HG03280 (cell line): ENCODE measurements at regions not wholly inside any gene's neighbourhood (a gene's known extent, or its start where the extent isn't known, plus 50 kb on each side); places are given as distances from the start of the nearest gene placed in this dataset.

Source experiments
- ATAC-seq: cut with Tn5 transposase; IDR thresholded peaks from one replicate; pipeline ENCODE4 v1.9.1; 2021; ENCODE audit warnings: mild to moderate bottlenecking, moderate library complexity; ENCODE audit not compliant: unreplicated experiment

DNA sequence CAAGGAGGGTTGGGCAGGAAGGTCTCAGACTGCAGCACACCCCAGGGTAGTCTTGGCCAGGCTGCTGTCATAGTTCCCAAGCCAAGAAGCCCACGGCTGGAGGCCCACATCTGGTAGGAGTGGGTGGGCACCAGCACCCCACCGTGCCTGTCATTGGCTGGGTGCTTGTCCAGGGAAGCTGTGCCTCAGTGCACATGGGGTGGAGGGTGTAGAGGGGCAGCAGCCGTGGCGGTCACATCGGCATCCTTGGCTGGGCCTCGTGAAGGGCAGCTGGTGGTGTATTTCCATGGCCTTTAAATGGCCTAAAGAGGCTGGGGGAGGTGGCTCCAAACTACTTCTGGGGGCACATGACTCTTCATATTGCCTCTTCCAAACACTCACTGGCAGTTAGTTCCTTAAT lies 119.6 kb upstream of the USP24 start:
- no peak for ATAC-seq

DNA sequence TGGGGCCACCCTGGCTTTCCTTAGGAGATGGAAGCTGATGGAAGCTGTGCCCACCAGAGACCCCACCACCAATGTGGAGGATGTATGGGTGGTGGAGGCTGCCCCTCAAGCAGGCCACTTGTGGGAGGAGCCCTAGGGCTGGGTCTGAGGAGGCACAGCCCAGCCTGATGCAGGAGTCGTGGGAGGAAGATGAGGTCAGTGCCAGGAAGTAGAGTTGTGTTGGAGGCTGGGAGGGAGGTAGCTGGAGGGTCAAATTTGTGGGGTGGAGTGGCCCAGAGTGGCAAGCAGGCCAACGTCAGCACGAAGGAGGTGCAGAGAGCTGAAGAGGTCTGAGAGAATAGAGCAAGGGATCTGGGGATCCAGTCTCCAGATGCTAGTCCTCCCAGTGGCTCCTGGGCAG lies 119.0 kb upstream of the USP24 start:
- ATAC-seq = no peak

DNA sequence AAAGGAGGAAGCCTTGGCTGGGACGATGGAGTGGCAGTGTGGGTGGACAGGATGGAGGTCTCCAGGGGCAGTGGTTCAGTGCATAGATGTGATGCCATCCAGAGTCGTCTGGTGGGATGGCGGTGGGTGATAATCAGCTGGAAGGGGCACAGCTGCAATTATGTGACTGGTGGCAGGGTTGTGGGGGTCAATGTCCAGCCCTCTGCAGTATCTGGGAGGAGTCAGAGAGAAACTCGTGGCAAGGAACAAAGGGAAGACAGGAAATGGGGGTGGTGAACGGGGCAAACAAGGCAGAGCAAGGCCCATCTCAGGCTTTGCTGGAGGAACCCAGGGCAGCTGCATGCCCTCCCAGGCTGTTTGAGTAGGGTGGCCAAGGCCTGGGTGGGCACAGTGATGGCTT lies 118.3 kb upstream of the USP24 start:
- no peak for ATAC-seq

DNA sequence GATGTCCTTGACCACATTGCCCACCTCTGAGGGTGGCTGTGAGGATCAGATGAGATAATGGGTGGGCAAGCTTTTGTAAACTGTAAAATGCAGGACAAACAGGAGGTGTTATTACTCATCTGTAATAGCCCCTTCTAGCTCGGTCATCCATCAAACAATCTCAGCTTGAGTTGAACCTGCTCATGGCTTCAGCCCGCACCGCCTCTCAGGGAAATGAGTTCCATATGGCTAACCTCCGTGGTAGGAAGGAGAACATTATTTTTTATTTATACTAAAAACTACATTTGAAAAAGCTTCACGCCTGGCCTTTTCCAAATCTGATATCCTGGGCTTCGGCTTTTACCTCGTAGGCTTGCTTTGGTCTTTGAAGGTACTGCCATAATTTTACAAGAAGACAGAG lies 116.2 kb upstream of the USP24 start:
- ATAC-seq = no peak

DNA sequence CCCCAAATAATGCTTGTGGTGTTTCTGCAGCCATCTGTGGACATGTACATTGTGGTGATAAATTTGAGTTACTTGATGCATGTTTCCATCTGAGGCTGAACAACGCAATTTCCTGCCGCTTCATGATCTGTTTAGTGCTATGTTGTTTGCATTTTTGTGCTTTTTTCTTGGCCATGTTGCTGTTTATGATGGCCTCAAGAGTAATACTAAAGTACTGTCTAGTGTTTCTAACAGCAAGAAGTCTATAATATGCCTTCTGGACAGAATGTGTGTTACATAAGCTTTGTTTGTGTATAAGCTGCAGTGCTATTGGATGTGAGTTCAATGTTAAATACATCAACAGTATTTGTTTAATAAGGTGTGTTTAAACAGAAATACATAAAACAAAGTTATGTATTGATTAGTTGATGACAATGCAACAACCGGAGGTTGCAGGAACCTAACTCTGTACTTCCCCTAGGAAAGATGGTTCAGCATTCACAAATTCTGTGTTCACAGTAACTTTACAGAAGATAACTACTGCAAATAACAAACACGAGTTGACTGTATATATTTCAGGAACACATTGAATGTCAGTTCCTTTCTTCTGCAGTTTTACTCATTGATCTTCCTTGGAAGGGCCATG lies 114.8 kb upstream of the USP24 start:
- no peak for ATAC-seq

DNA sequence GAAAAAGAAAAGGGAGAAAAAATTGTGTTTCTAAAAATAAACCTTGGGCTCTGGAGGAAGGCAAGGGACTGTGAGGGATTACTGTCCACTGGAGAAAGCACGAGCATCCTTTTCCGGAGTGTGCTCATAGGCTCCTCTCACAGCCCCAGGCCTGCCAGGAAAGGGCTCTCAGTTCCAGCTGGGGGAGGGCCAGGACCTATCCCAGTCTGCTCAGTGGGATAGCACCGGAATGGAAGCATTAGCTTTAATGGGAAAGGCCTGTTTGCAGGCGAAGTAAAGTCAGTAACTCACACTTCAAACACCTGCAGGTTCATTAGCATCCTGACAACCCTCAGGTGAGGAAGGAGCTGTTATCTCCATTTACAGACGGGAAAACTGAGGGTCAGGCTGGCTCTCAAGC lies 113.9 kb upstream of the USP24 start:
- ATAC-seq = no peak

DNA sequence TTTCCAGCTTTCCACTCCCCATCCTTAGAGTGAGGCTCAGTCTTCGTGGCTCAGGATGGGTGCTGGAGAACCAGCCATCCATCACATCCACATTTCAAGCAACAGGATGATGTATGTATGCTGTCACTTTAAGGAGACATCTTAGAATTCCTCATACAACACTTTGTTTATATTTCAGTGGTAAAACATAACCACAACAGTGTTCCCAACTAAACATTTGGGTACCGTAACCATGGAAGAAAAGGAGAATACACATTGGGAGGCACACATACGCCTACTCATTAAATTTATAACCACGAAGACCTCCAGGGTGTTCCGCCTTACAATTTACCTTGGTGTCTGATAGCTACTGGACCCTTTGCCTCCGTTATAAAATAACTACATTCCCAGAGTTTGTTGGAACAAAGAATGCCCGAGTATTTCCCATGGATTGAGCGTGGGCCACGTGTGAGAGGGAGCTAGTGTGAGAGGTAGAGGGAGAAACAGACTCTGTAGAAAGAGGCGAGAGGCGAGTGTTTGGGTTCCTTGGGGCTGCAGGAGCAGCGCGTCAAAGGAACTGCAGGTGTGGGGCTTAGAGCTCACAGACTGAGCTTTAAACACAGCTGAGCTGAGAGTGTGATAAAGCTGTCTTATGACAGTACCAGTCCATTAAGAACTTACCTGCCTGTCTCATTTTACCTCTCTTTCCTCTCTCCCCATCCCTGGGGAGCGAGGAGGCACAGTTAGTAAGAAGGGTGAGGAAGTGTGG lies 111.5 kb upstream of the USP24 start:
- ATAC-seq = no peak

DNA sequence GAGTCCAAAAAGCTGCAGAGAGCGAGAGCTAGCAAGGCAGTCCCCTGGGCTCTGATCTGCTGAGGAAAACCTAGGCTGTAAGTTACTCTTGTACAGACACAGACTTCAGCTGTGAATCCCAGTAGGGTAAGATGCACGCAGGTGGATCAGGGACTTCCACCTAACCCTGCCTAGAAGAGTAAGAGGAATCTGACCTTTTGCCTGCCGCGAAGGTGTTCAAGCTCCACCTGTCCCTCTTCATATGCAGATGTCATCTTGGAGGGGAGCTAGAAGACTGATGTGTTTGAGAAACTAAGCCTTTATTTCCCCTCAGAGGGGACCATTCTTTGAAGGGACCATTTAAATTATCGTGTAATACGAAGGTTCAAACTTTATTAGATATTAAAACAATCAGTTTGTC lies 108.6 kb upstream of the USP24 start:
- ATAC-seq = no peak

DNA sequence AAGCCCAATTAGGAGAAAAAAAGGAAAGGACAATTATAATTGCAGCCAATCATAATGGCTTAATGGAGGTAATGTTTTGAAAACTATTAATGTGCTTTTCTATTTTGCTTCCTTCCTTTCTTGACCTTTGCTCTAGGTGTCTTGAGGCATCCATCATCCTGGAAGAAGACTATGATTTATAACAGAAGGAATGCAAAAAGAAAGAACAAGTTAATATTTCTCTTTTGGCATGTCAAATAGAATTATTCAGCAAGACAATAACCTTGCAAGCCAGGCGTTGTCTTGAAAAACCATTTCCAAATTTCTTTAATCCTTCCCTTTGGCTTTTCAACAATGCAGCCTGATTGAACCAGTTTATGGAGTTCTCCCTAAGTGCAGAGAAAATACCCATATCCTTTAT lies 107.7 kb upstream of the USP24 start:
- no peak for ATAC-seq

DNA sequence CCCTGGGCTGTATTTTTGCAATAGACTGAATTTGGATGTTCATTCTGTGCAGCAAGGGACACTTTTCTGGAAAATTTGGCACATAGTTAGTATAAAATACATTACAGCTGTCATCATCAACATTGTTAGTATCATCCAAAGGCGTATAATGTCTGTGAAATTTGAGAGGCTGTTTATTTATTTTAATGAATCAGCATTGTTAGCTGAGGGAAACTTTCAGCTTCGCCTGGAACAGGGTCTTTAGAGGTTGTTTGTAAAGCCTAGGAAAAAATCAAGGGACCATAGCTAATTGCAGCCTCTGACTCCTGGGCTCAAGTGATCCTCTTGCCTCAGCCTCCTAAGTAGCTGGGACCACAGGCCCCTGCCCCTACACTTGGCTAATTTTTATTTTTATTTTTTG lies 106.8 kb upstream of the USP24 start:
- no peak for ATAC-seq

DNA sequence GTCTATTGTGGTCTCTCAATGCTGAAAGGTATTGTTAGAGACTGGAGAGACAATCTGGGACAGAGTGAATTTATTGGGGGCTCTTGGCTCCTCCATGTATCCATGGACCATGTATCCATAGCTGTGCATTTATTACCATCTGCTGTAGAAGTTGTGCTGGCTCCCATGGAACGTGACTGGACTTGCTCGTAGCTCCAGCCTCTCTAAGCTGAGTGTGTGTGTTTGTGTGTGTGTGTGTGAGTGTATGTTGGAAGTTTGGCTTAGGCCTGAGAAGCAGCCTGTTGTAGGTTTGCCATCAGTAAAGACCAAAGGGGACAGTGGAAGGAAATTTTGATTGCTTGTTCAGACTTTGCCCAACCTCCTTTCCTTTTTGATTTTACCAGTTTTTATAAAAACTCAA lies 105.7 kb upstream of the USP24 start:
- no peak for ATAC-seq

DNA sequence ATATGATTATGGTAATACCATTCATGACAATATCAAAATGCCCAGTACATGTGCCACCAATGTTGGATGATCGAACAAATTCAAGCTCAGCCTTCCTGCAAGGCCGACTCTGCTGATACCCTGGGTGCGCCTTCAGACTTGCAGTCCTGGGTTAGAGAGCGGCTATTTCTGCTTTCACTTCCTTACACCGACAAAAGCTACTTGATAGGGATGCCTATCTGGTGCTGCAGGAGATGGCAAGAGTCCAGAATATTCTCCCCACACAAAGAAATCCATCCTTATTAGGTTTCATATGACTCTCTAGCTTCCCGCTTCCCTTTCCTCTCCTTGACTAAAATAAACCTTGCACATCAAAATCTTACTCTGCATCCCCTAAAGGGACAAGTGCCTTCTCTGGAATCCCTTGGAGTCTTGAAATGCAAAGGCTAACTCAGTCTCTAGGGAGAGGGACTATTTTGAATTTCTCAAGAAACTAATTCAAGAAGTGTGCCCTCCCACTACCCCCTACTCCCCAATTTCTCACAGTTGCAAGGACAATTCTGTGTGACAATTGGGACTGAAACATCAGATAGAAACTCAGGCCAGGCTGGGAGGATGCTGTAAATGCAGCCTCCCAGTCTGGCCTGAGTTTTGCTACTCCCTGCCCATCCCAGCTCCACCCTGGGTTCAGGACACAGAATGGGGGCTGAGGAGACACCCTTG lies 103.1 kb upstream of the USP24 start:
- ATAC-seq = no peak

DNA sequence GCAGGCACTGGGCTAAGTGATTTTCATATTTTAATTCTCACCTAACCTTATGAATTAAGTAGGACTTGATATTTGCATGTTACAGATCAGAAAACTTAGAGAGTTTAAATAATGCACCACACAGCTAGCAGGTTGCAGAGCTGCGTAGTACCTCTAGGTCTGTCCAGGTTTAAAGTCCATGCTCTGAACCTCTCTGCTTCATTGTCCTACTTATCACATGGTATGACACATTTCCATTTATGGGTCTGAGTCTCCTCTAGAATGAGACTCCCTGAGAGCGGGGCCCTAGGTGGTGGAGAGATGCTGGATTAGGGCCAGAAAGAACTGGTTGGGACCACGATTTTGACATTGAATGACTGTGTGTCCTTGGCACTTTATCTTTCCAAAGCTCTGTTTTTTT lies 102.5 kb upstream of the USP24 start:
- no peak for ATAC-seq

DNA sequence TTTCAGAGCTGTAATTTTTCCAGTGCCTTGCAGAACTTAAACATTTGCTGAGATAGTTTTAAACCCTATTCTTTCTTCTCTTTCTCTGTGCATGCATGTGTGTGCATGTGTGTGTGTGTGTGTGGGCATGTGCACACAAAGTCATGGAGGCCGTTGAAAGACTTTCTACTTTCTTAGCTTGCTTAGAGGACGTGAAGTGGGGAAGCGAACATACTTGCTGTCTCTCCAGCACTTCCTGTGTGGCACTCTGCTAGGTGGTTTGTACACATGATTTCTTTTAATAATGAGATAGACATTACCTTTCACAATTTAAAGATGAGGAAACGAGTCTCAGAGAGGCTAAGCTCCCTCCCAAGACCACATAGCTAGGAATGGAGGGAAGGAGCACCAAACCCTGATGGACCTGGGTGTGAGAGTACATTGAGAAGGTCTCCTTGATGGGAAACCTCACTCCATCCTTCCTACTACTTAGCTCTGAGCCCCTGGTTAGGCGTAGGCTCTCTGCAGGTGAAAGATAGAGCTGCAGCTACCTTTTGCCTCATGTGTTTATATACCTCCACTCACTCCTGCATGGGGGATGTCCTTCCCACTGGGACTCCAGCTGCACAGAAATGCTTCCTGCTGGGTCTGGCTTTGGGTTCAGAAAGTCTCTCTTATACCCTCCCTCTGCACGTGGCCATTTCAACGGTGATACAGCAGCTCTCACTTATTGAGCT lies 101.9 kb upstream of the USP24 start:
- no peak for ATAC-seq

DNA sequence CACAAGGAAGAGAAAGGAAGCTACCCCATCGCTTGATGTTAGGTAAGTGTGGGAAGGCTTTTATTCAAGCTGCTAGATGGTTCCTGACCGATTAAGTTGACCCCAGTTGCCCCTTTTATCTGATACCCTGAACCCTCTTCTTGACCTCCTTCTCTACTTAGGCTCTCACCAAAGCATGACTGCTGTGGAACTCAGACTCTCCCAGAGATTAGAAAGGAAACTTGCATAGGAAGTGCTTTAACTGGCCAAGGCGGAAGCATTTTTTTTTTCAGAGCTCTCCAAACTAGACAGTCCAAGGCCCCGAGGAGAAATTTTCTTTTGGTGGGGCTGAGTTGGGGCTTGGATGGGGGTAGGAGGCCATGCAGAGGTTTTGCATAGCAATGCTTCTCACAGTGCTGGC lies 101.3 kb upstream of the USP24 start:
- ATAC-seq = no peak

DNA sequence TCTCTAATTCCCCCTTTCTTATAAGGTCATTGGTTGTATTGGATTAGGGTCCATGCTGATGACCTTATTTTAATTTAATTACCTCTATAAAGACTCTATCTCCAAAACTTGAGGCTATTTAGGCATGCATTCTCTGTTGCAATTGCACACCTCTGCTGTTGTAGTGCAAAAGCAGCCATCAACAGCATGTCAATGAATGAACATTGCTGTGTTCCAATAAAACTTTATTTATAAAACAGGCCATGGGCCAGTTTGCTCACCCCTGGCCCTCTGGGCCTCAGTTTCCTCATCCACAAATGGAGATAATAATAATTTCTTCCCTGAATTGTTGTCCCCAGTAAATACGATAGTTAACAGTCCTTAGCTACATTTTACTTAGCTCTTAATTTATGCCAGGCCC lies 100.4 kb upstream of the USP24 start:
- ATAC-seq = no peak

DNA sequence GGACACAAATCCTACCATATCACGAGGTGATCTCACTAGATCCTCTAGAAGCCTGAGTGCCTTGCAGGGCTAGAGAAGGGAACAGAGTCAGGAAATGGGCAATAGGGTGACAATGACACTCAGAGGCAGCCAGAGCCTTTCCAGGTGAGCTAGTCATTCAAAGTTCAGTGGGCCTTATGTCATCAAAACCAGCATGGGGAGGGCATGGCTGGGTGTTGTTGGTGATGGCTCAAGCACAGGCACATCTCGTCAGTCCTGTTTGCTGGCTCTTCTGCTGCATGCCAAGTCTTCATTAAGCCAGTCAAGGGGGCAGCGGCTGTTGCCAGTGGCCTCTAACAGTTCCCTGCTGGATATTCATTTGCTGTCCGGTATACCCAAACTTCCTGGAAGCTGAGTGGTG lies 99.6 kb upstream of the USP24 start:
- no peak for ATAC-seq

DNA sequence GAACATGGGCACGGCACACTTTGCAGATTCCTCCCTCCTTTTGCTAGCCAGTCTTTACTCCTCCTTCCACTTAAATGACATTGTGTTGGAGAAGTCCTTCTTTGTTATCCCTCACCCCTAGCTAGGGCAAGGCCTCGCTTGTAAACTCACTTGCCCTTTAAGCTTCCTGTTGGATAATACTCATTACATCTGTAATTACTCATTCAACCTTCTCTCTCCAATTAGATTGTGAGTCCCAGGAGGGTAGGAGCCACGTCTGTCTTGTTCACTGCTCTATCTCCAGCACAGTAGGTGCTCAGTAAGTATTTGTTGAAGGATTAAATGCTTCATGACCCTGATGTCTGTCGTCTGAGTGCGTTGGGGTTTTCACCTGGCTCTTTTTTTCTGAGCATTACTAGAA lies 98.7 kb upstream of the USP24 start:
- no peak for ATAC-seq

DNA sequence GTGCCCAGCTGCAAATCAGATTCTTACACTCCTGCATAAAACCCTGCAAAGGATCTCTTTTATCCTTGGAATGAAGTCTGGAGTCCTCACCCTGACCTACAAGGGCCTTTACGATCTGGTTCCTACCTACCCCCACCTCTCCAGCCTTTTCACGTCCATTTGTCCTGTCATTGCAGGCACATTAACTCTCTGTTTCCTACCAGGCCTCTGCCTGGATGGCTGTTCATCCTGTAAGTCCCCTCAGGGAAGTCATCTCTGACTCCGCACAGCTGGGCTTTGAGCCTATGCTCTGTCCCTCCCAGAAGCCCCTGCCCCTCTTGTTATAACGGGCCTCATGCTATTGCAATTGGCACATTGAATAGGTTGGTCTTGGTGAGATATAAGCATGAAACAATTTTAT lies 96.8 kb upstream of the USP24 start:
- no peak for ATAC-seq

DNA sequence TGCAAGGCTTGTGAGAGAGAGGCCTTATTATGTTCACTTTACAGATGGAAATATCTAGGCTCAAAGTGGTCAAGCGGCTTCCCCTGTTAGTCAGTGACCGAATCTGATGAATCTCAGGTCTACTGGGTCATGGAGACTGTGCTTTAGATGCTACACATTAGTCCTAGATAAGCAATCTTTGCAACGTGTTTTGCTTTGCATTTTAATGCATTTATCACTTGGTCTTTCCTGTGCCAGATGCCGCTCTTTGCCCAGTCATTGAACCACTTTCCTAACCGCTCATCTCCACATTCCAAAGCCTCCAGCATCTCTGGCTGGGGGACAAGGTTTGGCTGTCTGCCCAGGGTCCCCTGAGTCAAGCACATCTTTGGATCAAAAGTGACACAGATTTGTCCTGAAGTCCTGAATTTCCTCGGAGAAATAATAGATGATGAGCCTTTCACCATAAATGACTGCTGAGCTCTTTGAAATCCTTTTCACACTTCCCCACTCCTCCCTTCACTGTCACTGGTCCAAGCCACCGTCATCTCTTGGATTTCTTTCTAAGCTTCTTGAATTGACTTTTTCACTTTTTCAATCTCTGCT lies 96.0 kb upstream of the USP24 start:
- no peak for ATAC-seq

DNA sequence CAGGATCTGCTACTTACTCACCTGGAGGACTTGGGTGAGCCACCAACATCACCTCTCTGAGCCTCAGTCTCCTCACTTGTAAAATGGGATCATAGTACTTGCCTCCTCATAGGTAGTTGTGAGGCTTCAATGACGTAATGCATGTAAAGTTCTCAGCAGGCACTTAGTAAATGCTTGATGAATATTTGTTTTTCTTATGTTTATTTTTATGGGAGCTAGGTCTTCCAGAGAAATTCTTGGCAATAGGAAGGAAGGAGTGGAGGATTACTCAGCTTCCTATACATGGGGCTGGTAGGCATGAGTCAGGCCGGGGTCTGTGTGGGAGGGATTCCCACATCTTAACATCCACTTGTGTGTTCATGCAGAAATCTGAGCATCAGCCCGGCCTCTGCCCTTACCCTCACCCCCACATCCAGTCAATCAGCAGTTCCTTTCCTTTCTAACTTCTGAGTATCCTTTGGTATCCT lies 95.4 kb upstream of the USP24 start:
- no peak for ATAC-seq
